ENCODE measurements at regions not wholly inside any gene's neighbourhood (a gene's known extent, or its start where the extent isn't known, plus 50 kb on each side); places are given as distances from the start of the nearest gene placed in this dataset.

GRCh38 chr1:226798427-226799411 lies 59.6 kb upstream of the ITPKB start:
- H3K27ac ChIP-seq = peak overlapping the region; percentile 13 to 65 (median 37)
- no peak overlapping the region for H3K4me3 ChIP-seq
- H3K9me3 ChIP-seq = no peaks in the 10 kb centered on the region
- no peaks in the 10 kb centered on the region for H3K27me3 ChIP-seq
- peak in 2 of 3 donors; percentile 75 to 89 for DNase-seq
- H3K4me1 ChIP-seq = peaks cover 0 to 13% (median 5%) of the 10 kb centered on the region in 4 donors
- no peaks in the 10 kb centered on the region for H3K36me3 ChIP-seq
- no peak for TF ChIP-seq POLR2A (IDR thresholded peaks at IDR 0.05)
- TF ChIP-seq CTCF (IDR thresholded peaks at IDR 0.05) = no peak

- DNase-seq = no peak
- Histone ChIP-seq H3K36me3 (no peaks in the 10 kb centered on the region), H3K27ac (no peak overlapping the region), H3K4me1 (peaks cover 0 to 13% (median 5%) of the 10 kb centered on the region in 4 donors), H3K9me3 (no peaks in the 10 kb centered on the region), H3K4me3 (no peak overlapping the region), H3K27me3 (no peaks in the 10 kb centered on the region)
- TF ChIP-seq CTCF (IDR thresholded peaks at IDR 0.05) (no peak), POLR2A (IDR thresholded peaks at IDR 0.05) (no peak)
Observed at GRCh38 chr1:226797151-226797550, 58.1 kb upstream of the ITPKB start.

GRCh38 chr1:226793620-226794276 lies 54.7 kb upstream of the ITPKB start:
- Histone ChIP-seq H3K4me1 (peaks cover 0 to 5% (median 1%) of the 10 kb centered on the region in 4 donors), H3K9me3 (no peaks in the 10 kb centered on the region), H3K27me3 (no peaks in the 10 kb centered on the region), H3K36me3 (no peaks in the 10 kb centered on the region), H3K4me3 (no peak overlapping the region), H3K27ac (no peak overlapping the region)
- DNase-seq = no peak
- TF ChIP-seq CTCF (IDR thresholded peaks at IDR 0.05) = no peak
- TF ChIP-seq POLR2A (IDR thresholded peaks at IDR 0.05) = no peak

GRCh38 chr1:226792368-226792767 lies 53.3 kb upstream of the ITPKB start:
- no peaks in the 10 kb centered on the region for H3K4me1 ChIP-seq
- no peak for DNase-seq

More at GRCh38 chr1:226792368-226792767, 53.3 kb upstream of the ITPKB start:
- TF ChIP-seq POLR2A (IDR thresholded peaks at IDR 0.05) = no peak
- no peak for TF ChIP-seq CTCF (IDR thresholded peaks at IDR 0.05)
- H3K36me3 ChIP-seq = no peaks in the 10 kb centered on the region
- H3K9me3 ChIP-seq = no peaks in the 10 kb centered on the region
- H3K27ac ChIP-seq = no peak overlapping the region
- no peaks in the 10 kb centered on the region for H3K27me3 ChIP-seq
- no peak overlapping the region for H3K4me3 ChIP-seq
